IMR-90 (cell line): ENCODE measurements at regions not wholly inside any gene's neighbourhood (a gene's known extent, or its start where the extent isn't known, plus 50 kb on each side); places are given as distances from the start of the nearest gene placed in this dataset.
"Not testable (repeated sequence)": the region's sequence is repeated elsewhere in the genome, so short reads cannot be mapped to it uniquely, and the experiment has no call there.

Experiments
- ATAC-seq: fragments of 200-7000 bp; cut with Tn5 transposase; 2 replicates; pipeline ENCODE4 v1.9.1; 2020; ENCODE audit warnings: low read depth, mild to moderate bottlenecking, moderate library complexity
- BruUV-seq: library from RNA; stranded (reverse); fragments of 400-500 nt; replicated peaks from 2 replicates; lab custom pipeline; 2021; lab: Mats Ljungman, UMichigan
- CTCF ChIA-PET: fragments of 300-600 bp; formaldehyde crosslinking; extraction: SDS; loops from one replicate; lab custom pipeline; 2021; ENCODE audit warnings: antibody characterized with exemption; lab: Yijun Ruan, JAX
- POLR2A ChIA-PET: fragments of 300-600 bp; sonication (Branson Sonifier 250); formaldehyde crosslinking; loops from one replicate; lab custom pipeline; 2022; ENCODE audit warnings: antibody characterized with exemption; ENCODE audit not compliant: unreplicated experiment; lab: Charles Lee
- DNase-seq: peaks from one replicate; pipeline ENCODE4 v3.0.0; 2013
- H2AFZ ChIP-seq: replicated peaks from 2 replicates; pipeline ENCODE3; 2013; ENCODE audit warnings: low read length, mild to moderate bottlenecking; ENCODE audit not compliant: poor library complexity
- H2AK5ac ChIP-seq: 2 replicates; pipeline ENCODE4 v1.6.1; 2013; ENCODE audit warnings: low read depth, low read length, inconsistent platforms
- H2AK9ac ChIP-seq: replicated peaks from 2 replicates; pipeline ENCODE3; 2013; ENCODE audit warnings: mild to moderate bottlenecking, low read depth, low read length, moderate library complexity; ENCODE audit not compliant: poor library complexity
- H2BK120ac ChIP-seq: 2 replicates; pipeline ENCODE4 v1.6.1; 2013; ENCODE audit warnings: low read depth, low read length, inconsistent platforms
- H2BK15ac ChIP-seq: 3 replicates; pipeline ENCODE4 v1.6.1; 2013; ENCODE audit warnings: low read depth, low read length, inconsistent platforms
- H2BK20ac ChIP-seq: 2 replicates; pipeline ENCODE4 v1.6.1; 2013; ENCODE audit warnings: low read depth, mild to moderate bottlenecking, inconsistent platforms, low read length, moderate library complexity
- H2BK5ac ChIP-seq: 2 replicates; pipeline ENCODE4 v1.6.1; 2013; ENCODE audit warnings: mild to moderate bottlenecking, low read depth, low read length, inconsistent platforms; ENCODE audit not compliant: poor library complexity, severe bottlenecking
- H3K14ac ChIP-seq: replicated peaks from 2 replicates; pipeline ENCODE4 v1.6.1; 2013; ENCODE audit warnings: low read depth, low read length, inconsistent platforms
- H3K18ac ChIP-seq: 2 replicates; pipeline ENCODE4 v1.6.1; 2013; ENCODE audit warnings: low read depth, low read length, control low read depth
- H3K23ac ChIP-seq: 2 replicates; pipeline ENCODE4 v1.6.1; 2013; ENCODE audit warnings: low read depth, low read length, inconsistent platforms
- H3K27ac ChIP-seq: 2 replicates; pipeline ENCODE4 v1.5.1; 2013; ENCODE audit warnings: mild to moderate bottlenecking, control low read depth, low read length; ENCODE audit not compliant: insufficient read depth
- H3K27me3 ChIP-seq: 2 replicates; pipeline ENCODE4 v1.6.1; 2013; ENCODE audit warnings: low read length; ENCODE audit not compliant: control insufficient read depth, insufficient read depth
- H3K36me3 ChIP-seq: 2 replicates; pipeline ENCODE4 v1.6.1; 2013; ENCODE audit warnings: low read length, mixed read lengths; ENCODE audit not compliant: control insufficient read depth, insufficient read depth
- H3K4ac ChIP-seq: 2 replicates; pipeline ENCODE4 v1.6.1; 2013; ENCODE audit warnings: low read depth, low read length, inconsistent platforms
- H3K4me1 ChIP-seq: 2 replicates; pipeline ENCODE4 v1.6.1; 2013; ENCODE audit warnings: low read length, mixed read lengths; ENCODE audit not compliant: control insufficient read depth, insufficient read depth
- H3K4me2 ChIP-seq: 2 replicates; pipeline ENCODE4 v1.6.1; 2013; ENCODE audit warnings: low read depth, mild to moderate bottlenecking, control low read depth, low read length, moderate library complexity
- H3K4me3 ChIP-seq: 2 replicates; pipeline ENCODE4 v1.5.1; 2013; ENCODE audit warnings: low read depth, mild to moderate bottlenecking, control low read depth, low read length, moderate library complexity; ENCODE audit not compliant: insufficient read depth
- H3K56ac ChIP-seq: 2 replicates; pipeline ENCODE4 v1.6.1; 2013; ENCODE audit warnings: low read length, inconsistent platforms; ENCODE audit not compliant: insufficient read depth; ENCODE audit errors: extremely low read depth
- H3K79me1 ChIP-seq, 2 experiments: 2 replicates each; pipeline ENCODE4 v1.6.1; 2013; ENCODE audit warnings: low read length in 2 of 2, inconsistent platforms in 1 of 2, low read depth in 1 of 2
- H3K9ac ChIP-seq: 2 replicates; pipeline ENCODE4 v1.6.1; 2013; ENCODE audit warnings: low read depth, low read length, control low read depth
- H3K9me1 ChIP-seq: 2 replicates; pipeline ENCODE4 v1.6.1; 2013; ENCODE audit warnings: low read length, inconsistent platforms; ENCODE audit not compliant: insufficient read depth
- H3K9me3 ChIP-seq: 2 replicates; pipeline ENCODE4 v1.6.1; 2013; ENCODE audit warnings: low read length; ENCODE audit not compliant: control insufficient read depth, insufficient read depth
- H4K20me1 ChIP-seq: 2 replicates; pipeline ENCODE4 v1.6.1; 2013; ENCODE audit warnings: low read length, inconsistent platforms; ENCODE audit not compliant: insufficient read depth
- H4K5ac ChIP-seq: 2 replicates; pipeline ENCODE4 v1.6.1; 2013; ENCODE audit warnings: mild to moderate bottlenecking, low read depth, low read length, control low read depth
- H4K8ac ChIP-seq, 2 experiments: 2 replicates each; pipeline ENCODE4 v1.6.1; 2013; ENCODE audit warnings: low read depth in 2 of 2, low read length in 2 of 2, control low read depth in 1 of 2, inconsistent platforms in 1 of 2
- H4K91ac ChIP-seq: 2 replicates; pipeline ENCODE4 v1.6.1; 2013; ENCODE audit warnings: low read depth, low read length, inconsistent platforms; ENCODE audit not compliant: insufficient read depth
- WGBS, 2 experiments: methylation state at CpG; one replicate each; pipeline versions ENCODE4 v1.1.5 to v1.1.7; 2013; ENCODE audit warnings: missing lambda C conversion rate in 2 of 2; ENCODE audit not compliant: insufficient read length in 1 of 2; ENCODE audit errors: extremely low coverage in 2 of 2; 5-methylcytosine and 5-hydroxymethylcytosine counted together
- dilution Hi-C: fragments of 300-500 bp; cut with HindIII; formaldehyde crosslinking; loops from one replicate; pipeline ENCODE4 v1.14.3; 2018; ENCODE audit warnings: low sequenced_read_pairs; ENCODE audit not compliant: unreplicated experiment
- in situ Hi-C: fragments of 300-500 bp; cut with MboI; formaldehyde crosslinking; loops from 3 replicates; pipeline ENCODE4 v1.14.3; 2019; ENCODE audit warnings: low sequenced_read_pairs, inconsistent platforms, mixed read lengths
- intact Hi-C: fragments of 100-400 bp; cut with micrococcal nuclease; formaldehyde crosslinking; loops from 2 replicates; pipeline ENCODE4 v1.10.0; 2022

DNA sequence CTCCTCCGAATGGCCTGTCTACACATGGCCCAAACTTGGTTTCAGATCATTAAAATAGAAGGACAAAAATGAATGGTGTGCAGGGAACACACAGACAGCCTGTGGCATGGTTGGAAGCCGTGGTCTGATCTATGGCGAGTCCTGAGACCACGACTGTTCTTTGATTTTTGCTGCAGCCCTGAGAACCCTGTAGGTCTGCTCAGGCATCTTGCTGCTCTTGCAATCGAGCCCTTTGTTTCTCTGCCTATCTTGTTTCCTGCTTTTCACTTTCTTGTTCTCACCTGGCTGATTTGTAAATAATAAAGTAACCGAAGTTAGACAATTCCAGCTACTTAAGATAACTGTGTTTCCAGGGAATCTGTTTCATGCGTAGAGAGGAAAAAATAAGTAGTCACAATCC lies 54.1 kb upstream of the NBPF9 start:
- H3K14ac ChIP-seq, H3K9me1 ChIP-seq, intact Hi-C loops, H3K4ac ChIP-seq, ATAC-seq, POLR2A ChIA-PET, H2AFZ ChIP-seq, H4K5ac ChIP-seq, H3K9me3 ChIP-seq, H2AK9ac ChIP-seq, H2BK5ac ChIP-seq, CTCF ChIA-PET, H3K36me3 ChIP-seq, H3K4me2 ChIP-seq, H3K79me1 ChIP-seq, H2BK15ac ChIP-seq, DNase-seq, H3K27ac ChIP-seq, H3K23ac ChIP-seq, H3K4me3 ChIP-seq, H3K9ac ChIP-seq, H4K91ac ChIP-seq, BruUV-seq, H3K56ac ChIP-seq, dilution Hi-C loops, H3K4me1 ChIP-seq, in situ Hi-C loops, H3K27me3 ChIP-seq, H2AK5ac ChIP-seq, H4K20me1 ChIP-seq: not testable (repeated sequence)
- Histone ChIP-seq H3K18ac (peak overlapping the region; percentile 65; the same call in 1 of the 2 replicates), H2BK20ac (0 out of 2 replicates have a peak overlapping the region, but pooled peaks have one; percentile 53), H4K8ac (0 out of 4 replicates have a peak overlapping the region, but pooled peaks of 1 of the 2 experiments have one; percentile 25), H2BK120ac (peak overlapping the region; percentile 77)
- no CpG with 5 or more reads among the region's 7 CpGs for WGBS, 2 experiments

DNA sequence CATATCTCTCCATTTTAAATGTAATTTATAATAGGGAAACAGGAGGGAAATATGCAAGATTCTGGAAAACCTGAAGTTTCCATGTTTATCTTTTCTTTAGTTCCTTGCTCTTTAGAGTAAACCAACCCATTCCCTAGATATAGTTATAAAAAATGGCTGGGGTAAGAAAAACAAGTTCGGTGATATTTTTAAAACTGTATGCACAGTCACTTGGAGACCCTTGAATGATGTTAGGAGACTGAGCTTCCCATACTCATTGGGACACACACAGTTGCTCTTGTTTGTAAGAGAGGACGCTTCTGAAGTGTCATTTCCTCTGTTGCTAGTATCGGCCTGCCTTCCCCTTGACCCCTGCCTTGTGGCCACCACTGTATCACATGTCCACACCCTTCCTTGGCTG lies 55.0 kb upstream of the NBPF9 start:
- DNase-seq, H3K23ac ChIP-seq, H3K56ac ChIP-seq, H2AK5ac ChIP-seq, in situ Hi-C loops, H2BK15ac ChIP-seq, intact Hi-C loops, H2AFZ ChIP-seq, H4K91ac ChIP-seq, H2AK9ac ChIP-seq, H3K27ac ChIP-seq, BruUV-seq, H3K4me2 ChIP-seq, dilution Hi-C loops, H3K36me3 ChIP-seq, H3K18ac ChIP-seq, POLR2A ChIA-PET, H3K9ac ChIP-seq, H3K9me1 ChIP-seq, ATAC-seq, H3K4me1 ChIP-seq, H4K8ac ChIP-seq, H3K9me3 ChIP-seq, H4K20me1 ChIP-seq, CTCF ChIA-PET, H3K14ac ChIP-seq, H3K79me1 ChIP-seq, H4K5ac ChIP-seq, H3K27me3 ChIP-seq, H2BK20ac ChIP-seq, H3K4me3 ChIP-seq, H3K4ac ChIP-seq: not testable (repeated sequence)
- no CpG with 5 or more reads among the region's 3 CpGs for WGBS, 2 experiments
- Histone ChIP-seq H2BK5ac (peak overlapping the region; percentile 50), H2BK120ac (peak overlapping the region; percentile 40; the same call in 1 of the 2 replicates)
